HEK293T (cell line): ENCODE measurements at regions not wholly inside any gene's neighbourhood (a gene's known extent, or its start where the extent isn't known, plus 50 kb on each side); places are given as distances from the start of the nearest gene placed in this dataset.
"Not testable (repeated sequence)": the region's sequence is repeated elsewhere in the genome, so short reads cannot be mapped to it uniquely, and the experiment has no call there.

Source experiments
- CTBP1 ChIP-seq: fragments of 450-650 bp; IDR thresholded peaks from 2 replicates; pipeline ENCODE4 v1.6.1; 2016; ENCODE audit warnings: borderline replicate concordance
- FOXM1 ChIP-seq: fragments of 450-650 bp; IDR thresholded peaks from 2 replicates; pipeline ENCODE4 v1.6.1; 2017; ENCODE audit warnings: mild to moderate bottlenecking, borderline replicate concordance
- LEF1 ChIP-seq: fragments of 450-650 bp; IDR thresholded peaks from 2 replicates; pipeline ENCODE4 v1.6.1; 2017; ENCODE audit warnings: mild to moderate bottlenecking, borderline replicate concordance
- ZNF384 ChIP-seq: fragments of 450-650 bp; IDR thresholded peaks from 2 replicates; pipeline ENCODE4 v1.6.1; 2016

- not testable (repeated sequence) for TF ChIP-seq LEF1, FOXM1, CTBP1, ZNF384
These were observed 200.9 kb upstream of the PITRM1 start for GRCh38 chr10:3373374-3374027.
